Hepatic stellate cell (primary cell): ENCODE measurements at regions not wholly inside any gene's neighbourhood (a gene's known extent, or its start where the extent isn't known, plus 50 kb on each side); places are given as distances from the start of the nearest gene placed in this dataset.

ENCODE experiments used
- DNase-seq: peaks from one replicate; pipeline ENCODE4 v3.0.0; 2011; ENCODE audit warnings: low spot score

DNA sequence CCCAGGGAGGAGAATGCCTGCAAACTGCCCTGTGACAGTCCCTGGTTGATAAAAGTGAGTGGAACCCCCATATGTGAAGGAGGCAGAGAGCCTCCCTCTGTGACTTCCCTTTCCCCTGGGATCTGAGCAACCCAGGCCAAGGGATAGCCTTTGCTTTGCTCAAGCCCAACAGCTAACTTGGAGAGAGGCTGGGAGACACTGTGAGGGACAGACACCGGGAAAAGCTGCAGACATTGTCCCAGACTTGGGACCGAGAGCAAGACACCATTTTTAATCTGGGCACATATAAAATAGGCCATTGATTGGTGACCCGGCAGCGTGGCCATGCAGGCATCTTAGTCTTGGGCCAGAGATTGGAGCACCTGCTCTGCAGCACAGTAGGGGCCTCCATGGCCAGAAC is 96.1 kb upstream of the SALL3 start:
- DNase-seq = no peak

DNA sequence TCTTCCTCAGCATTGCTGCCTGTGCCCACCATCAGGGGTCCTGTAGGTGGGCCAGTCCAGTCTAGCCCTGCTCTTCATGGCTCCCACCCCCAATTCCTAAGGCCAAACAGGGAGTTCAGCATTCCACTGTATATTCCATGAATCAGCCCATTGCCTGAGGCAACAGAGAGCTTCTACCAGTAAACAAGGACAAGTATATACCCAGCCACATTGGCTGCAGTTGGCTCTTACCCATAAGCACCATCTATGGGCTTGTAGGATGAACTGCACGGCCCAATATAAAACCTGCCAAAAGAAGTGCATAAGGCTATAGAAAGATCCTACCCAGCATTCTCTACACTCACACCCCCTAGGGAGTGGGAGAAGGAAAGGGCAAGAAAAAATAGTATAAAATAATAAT is 95.1 kb upstream of the SALL3 start:
- DNase-seq = no peak

DNA sequence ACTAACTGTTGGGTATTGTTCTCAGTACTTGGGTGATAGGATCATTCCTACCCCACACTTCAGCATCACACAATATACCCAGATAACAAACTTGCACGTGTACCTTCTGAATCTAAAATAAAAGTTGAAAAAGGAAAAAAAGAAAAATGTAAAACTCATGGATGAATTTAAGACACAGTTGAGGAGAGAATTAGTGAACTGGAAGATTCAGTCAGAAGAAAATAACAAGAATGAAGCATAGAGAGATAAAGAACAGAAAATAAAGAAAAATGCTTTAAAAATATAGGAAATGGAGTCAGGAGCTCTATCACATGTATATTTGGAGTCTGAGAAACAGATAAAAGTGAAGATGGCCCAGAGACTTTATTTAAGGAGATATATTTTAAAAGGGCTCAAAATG is 90.4 kb upstream of the SALL3 start:
- no peak for DNase-seq

GRCh38 chr18:78890388-78890787 is 89.2 kb upstream of the SALL3 start:
- DNase-seq = no peak

GRCh38 chr18:78891185-78891762 is 88.3 kb upstream of the SALL3 start:
- no peak for DNase-seq

GRCh38 chr18:78892177-78892576 is 87.4 kb upstream of the SALL3 start:
- DNase-seq = no peak

DNA sequence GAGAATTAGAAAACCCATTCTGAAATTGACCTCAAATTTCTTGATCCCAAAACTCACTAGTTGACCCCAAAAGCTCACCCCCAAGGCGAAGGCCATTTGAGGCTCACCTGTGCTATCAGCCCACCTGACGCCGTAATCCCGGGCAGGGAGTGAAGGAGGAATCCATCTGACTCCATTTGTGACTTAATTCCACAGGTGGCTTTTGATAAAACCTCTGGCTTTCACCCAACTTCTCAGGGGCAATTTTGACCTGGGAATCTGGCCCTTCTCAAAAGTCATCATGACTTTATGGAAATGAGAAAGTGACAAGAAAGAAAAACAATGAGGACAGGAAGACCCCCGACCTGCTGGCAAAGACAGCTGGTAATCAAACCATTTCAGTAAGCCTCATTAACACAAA is 86.9 kb upstream of the SALL3 start:
- no peak for DNase-seq

- no peak for DNase-seq
Measured at GRCh38 chr18:78893281-78894032, 86.2 kb upstream of the SALL3 start.

DNA sequence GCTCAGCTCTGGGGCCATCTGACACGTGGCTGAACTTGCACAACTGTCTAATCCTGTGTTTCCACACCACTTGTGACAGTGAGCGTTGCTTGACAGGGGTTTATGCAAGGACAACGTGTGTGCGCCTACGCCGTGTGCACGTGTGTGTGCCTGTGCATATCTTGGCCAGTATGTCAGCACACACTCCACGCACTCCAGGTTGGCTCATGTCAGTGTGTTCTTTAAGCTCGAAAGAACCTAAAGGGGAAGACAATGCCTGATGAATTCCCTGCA is 85.6 kb upstream of the SALL3 start:
- no peak for DNase-seq

DNA sequence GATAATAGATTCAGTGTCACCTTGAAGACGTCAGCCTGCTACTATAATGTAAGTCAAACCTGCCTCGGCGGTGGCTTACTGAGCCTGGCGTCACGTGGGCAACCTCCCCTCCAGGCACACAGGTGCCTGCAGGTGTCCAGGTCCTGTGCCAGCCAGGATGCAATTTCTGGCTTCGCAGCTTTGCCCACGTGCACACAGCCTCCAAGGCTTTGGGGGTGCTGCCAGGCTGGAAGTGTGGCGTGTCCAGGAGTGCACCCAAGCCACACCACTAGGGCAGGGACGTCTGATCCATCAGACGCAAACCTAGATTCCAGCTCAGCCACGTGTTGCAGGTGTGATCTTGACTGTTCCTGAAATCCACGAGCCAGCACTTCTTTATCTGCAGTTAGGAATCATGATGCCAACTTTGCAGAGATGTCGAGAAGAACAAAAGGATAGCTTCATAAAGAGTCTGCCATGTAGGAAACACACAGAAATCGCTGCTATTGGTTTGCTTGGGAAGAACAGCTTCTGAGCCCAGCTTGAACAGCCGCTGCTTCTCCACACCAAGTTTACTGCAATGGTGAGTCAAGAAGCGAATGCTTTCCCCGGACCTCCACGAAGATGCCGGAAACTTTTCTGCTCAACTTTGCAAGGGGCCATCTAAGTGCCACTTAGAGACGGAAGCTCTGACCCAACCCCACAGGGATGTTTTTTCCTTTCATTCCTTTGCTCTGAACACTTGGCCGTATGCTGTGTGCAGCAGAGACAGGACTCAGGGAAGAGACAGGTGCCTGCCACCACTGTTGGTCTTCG is 84.2 kb upstream of the SALL3 start:
- DNase-seq = no peak

DNA sequence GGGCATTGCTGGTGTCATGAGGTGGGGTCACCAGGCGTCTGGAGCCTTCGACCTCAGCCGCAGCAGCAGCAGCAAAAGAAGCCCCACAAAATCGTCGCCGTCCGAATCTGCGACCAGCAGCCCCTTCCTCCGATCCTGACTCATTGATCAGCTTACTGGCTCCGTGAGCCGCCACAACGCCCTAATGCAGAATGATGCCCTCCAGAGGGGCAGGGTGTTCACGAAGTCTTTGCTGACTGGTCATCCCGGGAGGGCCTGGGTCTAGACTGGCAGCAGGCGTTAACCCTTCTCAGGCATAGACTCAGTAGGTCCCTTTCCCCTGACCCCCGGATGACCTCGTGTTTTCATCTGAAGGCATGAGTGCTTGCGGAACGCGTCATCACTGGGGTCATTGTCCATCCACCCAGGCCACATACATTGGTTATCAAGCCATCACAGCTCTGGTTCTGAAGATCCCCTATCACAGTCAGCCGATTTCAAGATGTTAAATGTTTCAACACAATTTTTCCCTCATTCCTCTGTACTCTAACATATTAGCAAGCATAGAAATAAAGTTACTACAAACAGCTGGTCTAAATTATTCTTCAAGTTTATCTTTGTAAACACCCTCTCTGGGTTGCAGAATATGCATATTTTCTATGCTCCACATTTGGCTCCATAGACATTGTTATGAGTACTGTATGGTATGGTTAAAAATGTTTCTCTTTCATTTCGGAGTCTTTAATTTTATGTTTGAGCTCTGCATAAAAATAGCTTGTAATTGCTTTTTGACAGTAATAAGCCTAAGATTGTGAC is 83.3 kb upstream of the SALL3 start:
- no peak for DNase-seq

- no peak for DNase-seq
Measured at GRCh38 chr18:78898066-78898465, 81.6 kb upstream of the SALL3 start.

DNA sequence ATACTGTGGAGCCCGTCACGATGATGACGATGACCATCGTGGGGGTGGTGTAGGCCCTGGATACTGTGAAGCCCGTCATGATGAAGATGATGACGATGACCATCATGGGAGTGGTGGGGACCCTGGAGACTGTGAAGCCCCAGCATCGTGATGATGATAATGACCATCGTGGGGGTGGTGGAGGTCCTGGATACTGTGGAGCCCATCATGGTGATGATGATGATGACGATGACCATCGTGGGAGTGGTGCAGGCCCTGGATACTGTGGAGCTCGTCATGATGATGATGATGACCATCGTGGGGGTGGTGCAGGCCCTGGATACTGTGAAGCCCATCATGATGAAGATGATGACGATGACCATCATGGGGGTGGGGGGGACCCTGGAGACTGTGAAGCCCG is 81.0 kb upstream of the SALL3 start:
- no peak for DNase-seq

DNA sequence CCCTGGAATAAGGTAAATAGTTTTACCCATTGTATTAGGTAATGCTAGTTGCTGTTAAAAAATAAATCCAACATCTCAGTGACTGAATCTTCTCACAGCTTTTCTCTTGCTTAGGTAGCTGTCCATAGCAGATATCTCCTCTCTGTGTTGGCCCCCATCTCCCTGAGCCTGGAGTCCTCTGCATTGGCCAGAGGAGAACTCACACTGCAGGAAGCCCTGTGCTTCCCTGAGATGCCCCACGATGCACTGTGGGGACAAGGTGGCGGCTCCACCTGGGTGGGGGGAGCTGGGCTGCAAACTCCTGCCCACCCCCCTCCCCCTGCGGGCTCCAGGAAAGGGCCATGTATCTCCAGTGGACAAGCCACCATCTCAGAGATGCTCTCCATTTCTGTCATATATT is 80.4 kb upstream of the SALL3 start:
- no peak for DNase-seq

DNA sequence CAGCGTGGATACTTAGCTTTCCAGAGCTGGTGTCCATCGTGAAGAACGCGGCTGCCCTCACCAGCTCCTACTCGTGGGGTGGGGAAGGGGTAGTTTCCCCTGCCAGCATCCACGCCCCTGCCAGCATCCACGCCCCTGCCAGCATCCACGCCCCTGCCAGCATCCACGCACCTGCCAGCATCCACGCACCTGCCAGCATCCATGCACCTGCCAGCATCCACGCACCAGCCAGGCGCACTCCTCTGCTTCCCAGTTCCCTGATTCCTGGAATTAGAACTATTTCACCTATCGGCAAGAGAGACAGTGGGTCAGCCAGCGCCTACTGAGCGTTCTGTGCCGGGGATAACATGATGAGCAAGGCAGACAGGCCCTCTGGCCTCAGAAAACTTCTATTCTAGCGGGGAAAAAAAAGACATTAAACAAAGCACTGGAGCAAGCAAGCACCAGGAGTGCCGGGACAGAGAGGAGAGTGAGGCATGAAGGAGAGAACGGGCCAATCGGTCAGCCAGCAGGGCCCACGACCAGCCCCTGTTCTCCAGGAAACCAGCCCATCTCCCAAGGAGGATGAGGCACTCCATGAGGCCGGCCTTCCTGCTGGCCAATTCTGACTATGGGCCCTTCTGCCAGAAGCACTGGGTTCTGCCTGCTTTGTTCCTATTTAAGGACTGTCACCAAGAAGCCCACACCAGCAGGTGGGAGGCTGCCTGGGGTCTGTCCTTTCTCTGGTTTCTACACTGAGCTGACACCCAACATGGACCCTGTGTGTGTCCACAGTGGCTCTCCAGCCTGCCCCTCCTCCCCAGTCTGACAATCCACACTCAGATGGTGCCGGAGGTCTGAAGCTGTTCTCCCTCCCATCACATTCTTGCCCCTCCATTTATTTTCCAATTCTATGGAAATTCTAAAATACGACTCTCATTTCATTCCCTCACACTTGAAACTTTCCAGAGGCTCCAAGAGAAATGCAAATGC is 78.4 kb upstream of the SALL3 start:
- DNase-seq = no peak

DNA sequence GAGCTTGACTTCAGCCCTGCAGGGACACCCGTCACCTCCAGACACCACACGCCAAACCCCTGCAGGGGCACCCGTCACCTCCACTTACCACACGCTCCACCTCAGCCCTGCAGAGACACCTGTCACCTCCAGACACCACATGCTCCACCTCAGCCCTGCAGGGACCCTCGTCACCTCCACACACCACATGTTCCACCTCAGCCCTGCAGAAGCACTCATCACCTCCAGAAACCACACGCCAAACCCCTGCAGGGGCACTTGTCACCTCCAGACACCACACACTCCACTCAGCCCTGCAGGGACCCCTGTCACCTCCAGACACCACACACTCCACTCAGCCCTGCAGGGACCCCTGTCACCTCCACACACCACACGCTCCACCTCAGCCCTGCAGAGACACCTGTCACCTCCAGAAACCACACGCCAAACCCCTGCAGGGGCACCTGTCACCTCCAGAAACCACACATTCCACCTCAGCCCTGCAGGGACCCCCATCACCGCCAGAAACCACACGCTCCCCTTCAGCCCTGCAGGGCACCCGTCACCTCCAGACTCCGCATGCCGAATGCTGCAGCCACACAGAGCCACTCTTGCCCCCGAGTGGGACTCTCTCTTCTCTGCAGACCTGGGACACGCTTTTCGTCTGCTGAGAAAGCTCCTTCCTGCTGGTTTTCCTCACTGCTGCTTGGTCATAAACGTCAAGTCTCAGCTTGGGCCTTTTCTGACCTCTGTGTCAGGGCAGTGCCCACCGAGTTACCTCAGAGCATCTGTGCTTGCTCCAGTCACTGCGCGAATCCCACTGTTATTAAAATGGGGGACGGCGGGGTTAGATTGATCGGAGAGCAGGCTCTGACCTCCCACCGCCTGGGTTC is 77.5 kb upstream of the SALL3 start:
- DNase-seq = no peak

- no peak for DNase-seq
Measured at GRCh38 chr18:78902795-78903435, 76.7 kb upstream of the SALL3 start.

GRCh38 chr18:78903436-78904178 is 76.0 kb upstream of the SALL3 start:
- no peak for DNase-seq

DNA sequence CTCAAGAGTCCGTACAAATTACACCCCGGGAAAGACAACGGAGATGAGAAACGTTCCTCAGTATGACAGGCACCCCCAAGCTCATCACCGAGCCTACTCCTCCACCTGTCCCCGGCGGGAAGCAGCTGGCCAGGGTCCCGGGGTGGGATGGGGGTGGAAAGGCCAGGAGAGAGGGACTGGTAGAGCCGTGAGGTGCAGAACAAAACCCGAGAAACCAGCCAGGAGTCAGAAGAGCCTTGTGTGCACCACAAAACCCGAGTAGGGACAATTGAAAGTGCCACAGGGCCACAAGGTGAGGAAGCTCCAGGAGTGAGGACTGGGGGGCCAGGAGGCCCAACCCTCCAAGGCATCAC is 75.5 kb upstream of the SALL3 start:
- no peak for DNase-seq
